ENCODE measurements at regions not wholly inside any gene's neighbourhood (a gene's known extent, or its start where the extent isn't known, plus 50 kb on each side); places are given as distances from the start of the nearest gene placed in this dataset.

DNA sequence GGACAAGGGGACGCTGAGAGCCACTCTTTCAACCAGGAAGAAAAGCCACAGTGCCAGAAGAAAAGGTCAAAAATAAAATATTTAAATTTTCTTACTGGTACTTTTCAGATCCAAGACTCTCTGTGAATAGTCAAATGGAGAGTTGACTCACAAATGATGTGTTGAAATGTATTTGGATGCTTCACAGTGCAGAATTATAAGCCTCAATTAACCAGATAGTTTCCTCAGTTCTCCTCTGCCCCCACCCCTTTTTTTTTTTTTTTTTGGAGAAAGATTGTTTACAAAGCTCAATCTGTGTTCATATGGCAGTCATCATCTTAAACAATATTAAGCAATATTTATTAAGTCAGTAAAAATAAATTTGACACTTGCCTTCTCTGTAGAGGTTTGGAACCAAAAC is 470.8 kb downstream of the FGF9 start:
- DNase-seq: no peak

DNA sequence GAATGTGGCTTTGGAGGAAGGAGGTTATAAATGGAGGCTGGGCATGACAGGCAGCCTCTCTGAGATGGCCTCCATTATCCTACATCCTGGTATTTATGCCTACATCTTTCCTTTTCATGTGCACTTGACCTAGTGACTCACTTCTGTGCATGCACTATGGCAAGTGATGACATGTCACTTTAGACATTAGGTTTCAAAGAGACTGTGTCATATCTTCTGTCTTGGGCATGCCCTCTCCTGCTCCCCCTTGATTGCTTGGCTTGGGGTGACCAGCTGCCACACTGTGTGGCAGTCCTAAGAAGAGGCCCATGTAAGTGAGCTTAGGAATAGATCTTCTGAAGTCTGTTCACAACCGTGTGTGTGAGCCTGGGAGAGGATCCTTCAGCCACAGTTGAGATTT is 472.8 kb downstream of the FGF9 start:
- no peak for DNase-seq

DNA sequence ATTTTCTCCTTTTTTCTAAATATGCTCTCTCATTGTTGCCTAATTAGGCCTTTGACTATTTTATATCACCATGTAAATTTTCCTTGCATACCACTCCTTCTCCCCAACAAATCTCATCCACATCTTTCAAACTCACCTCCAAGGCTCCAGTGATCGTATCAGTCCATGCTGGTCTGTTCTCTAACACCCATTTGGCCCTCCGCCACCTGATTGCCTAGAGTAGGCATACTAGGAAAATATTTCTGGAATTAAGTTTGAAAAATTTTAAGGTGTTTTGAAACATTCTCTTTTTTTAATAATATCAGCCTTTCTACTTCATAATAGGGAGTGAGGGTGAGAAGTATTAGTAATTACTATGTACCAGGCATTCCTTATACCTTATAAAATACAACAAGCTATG is 473.9 kb downstream of the FGF9 start:
- DNase-seq: no peak

DNA sequence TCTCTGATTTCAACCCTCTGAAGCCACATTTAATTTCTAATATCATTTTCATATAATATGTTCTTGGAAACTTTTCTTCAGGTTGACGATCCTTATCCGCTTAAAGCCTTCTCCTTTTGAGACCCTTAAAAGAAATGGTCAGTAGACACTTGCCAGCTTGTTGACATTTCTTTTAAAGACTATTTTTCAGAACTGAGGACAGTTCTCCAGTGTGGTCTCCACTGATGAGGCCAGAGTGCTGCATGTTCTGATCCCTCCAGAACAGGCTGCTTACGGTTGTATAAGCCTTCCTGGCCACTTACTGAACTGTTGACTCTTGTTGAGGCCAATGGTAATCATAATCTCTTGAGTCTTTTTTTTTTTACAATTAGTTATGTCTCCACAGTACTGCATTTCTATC is 477.3 kb downstream of the FGF9 start:
- no peak for DNase-seq

DNA sequence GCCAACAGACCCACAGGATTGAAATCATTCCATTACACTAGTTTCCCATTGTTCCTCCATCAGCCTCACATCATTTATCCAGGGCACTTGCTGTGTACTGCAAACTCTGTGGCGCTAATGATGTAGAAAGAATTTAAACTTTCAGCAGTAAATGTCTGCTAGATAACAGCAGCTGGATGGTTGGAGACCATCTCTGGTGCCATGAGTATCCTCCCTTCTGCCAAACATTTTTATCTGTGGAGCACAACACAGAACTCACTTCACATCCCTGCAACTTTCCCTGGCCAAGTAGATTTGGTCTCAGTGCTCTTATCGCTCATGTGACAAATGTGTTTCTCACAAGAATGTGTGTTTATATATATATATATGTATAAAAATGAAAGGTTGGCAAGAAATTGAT is 481.9 kb downstream of the FGF9 start:
- no peak for DNase-seq

DNA sequence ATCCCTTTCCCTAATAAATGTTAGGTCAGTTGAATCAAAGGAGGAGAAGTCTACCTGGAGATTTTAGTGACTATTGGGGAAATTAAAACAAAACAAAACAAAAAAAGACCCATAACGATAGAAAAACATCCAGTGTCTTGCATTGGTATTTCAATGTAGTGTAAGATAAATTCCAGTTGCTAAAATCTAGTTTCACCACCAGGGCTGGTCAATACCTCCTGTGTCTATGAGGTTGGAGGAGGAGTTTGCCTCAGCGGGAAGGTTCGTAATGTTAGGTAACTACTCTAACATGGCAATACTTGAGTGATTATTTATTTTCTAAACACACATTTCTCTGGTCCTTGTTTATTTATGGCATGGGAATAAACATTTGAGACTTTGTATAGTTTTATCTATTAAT is 483.2 kb downstream of the FGF9 start:
- no peak for DNase-seq

DNA sequence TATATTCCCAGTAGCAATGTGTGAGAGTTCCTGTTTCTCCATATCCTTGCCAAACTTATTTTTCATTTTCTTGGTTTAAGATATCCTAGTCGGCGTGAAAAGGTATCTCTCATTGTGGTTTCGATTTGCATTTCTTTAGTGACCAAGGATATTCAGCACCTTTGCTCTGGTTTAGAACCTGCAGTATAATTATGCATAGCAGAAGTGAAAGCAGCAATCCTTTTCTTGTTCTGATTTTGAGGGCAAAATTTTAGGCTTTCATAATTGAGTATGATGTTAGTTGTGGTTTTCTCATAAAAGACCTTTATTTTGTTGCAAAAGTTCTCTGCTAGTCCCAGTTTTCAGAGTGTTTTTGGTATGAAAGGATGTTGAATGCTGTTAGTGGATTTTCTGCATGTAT is 491.0 kb downstream of the FGF9 start:
- no peak for DNase-seq

DNA sequence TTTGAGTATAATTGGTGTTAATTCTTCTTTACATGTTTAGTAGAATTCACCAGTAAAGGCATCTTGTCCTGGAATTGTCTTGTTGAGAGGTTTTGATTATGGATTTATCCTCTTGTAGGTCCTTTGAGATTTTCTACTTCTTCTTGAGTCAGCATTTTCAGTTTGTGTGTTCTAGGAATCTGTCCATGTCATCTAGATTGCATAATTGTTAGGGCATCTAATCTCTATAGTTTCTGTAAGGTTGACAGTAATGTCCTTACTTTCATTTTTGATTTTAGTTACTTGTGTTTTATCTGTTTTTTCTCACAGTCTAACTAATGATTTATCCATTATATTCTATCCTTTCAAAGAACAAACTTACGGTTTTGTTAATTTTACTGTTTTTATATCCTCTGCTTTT is 492.0 kb downstream of the FGF9 start:
- no peak for DNase-seq

DNA sequence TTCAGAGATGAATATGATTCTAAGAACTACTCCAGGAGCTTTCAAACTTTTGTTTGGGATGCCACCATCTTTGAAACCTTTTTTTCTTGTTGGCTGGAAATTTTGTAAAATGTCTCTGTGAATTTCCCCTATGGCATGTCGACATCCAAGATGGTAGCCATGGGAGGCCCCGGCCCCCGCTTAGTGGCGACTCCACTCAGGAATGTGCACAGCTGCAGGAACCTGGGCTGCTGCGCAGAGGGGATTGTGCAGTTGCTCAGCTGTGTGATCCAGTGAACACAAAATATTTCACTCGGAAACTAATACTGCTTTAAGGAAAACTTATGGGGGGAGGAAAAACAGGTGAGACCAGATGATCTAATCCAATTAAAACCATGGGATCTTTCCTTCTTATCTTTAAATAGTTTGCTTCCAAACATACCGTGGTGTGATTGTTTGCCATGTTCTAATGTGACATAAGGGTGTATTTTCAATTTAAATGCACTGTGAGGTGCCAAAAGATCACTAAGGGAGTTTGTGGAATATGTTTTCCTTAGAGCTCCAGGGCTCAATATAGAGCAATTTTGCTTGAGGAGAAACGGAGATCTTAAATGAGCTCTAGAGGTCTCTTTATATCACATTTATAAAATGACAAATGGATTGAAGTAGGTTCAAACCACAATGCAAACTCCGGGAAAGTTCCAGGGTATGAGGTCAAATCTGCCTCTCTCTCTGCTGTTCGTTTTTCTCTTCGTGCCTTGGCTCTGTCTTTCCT is 497.7 kb downstream of the FGF9 start:
- no peak for DNase-seq

DNA sequence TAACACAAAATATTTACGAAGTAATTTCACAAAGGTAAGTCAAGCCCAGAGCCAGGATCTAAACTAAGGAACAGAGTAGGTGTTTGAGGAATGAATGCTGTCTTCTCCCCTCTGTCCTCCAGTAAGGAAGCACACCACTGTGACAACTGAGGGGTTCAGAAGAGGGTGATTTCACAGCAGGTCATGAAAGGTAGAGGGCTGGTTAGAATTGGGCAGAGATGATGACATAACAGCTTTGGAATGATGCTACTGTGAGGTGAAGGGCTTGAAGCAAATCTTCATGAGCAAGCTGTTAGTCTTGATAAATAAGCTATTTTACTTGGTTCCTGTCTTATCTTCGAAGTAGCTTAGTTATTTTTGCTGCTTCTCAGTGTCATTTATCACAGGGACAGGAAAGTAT is 498.6 kb downstream of the FGF9 start:
- no peak for DNase-seq

DNA sequence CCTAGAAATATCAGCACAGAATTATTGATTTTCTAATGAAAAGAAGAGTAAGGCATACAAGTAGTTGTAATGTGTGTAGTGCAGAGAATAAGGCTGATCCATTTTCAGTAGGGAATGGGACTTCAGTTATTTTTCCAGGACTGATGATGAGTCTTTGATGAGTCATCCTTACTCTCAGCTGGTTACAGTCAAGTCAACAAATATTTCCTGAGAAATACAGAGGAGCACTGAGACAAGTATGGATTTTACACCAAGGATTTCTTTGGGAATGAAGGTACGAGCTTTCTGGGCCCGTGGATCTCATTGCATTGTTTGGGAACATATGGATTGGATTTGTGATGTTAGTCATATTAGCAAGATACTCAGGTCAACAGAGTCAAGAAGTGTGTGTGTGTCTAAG is 502.7 kb downstream of the FGF9 start:
- DNase-seq: no peak

DNA sequence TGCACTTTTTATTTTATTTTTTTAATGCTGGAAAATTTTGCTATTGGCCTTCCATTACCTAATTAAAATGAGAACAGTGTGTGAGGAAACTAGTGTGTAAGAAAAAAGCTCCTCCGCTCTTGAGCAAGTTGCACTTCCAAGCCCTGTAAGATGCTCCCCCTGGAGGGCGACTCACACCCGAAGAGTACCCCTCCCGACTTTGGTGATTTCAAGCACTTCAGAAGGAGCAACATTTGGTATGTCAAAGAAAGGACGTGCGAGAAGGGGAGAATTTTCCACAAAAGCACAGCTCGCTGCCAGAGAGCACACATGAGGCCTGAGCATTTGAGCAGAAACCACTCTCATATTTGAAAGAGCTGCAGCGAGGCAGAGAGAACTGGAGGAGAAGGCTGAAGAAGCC is 504.4 kb downstream of the FGF9 start:
- no peak for DNase-seq

DNA sequence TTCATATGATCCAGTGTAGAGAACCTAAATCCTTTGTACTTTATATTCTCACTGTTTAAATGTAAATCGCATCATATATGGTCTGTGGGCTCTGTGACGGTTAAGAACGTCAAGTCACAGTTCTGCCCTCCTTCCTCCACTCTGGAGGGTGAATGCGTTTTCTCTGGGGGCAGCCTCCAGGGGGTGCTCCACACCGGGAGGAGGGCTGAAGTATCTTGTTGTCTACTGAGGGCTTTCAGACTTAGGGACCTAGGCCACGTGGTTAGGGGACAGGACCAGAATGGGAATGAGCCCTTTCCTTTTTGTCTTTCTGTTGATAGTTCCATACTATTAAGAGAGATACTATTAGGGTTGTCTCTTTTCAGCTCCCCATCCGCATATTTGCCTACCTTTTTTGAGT is 504.9 kb downstream of the FGF9 start:
- no peak for DNase-seq

DNA sequence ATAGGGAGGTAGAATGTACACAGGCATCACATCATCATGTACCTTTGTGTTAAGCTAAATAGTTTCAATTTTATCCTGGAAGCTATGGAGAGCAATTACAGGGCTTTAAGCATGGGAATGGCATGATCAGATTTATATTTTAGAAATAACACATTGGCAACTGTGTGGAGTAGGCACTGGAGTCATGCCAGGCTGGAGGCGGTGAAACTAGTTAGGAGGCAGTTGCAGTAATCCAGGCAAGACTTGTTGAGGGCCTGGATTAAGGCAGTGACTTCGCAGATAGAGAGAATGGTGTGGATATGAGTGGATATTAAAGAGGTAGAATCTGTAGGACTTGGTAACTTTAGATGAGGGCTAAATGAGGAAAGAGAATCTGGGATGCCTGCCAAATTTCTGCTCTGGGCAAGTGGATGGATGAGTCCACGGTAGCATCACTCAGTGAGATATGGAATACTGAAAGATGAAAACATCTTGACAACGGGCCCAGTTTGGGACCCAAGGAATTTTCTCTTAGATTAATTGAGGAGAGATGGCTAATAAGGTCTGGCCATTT is 506.2 kb downstream of the FGF9 start:
- DNase-seq: no peak

DNA sequence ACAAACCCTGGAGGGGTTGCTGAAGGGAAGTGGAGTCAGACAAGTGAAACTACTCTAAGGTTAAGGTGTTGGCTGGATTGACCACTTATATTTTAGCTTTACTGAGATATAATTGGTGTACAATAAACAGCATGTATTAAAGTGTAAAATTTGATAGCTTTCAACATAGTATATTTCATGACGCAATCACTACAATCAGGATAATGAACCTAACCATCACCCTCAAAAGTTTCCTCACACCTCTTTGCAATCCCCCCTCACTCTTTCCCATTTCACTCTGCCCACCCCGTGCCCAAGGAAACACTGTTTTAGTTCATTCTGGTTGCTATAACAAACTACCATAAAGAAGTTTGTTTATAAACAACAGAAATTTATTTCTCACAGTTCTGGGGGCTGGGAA is 508.0 kb downstream of the FGF9 start:
- DNase-seq: no peak

DNA sequence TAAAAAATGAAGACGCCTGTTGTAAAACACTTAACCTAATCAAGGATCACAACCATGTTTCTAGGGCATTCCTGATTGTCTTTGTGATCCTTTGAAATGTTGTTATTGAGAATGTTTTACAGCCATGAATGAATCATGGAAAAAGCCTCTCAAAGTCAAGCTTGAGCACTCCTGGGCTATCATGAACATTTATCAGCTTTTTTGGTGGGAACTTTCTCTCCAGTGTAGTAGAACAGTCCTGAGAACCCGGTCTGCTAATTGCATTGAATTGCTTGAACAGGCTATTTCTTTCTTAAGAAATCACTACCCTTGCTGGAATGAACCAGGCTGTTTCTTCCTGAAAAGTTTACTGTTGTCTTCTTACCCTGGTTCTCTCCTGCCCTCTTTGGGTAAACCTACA is 516.5 kb downstream of the FGF9 start:
- DNase-seq: no peak

DNA sequence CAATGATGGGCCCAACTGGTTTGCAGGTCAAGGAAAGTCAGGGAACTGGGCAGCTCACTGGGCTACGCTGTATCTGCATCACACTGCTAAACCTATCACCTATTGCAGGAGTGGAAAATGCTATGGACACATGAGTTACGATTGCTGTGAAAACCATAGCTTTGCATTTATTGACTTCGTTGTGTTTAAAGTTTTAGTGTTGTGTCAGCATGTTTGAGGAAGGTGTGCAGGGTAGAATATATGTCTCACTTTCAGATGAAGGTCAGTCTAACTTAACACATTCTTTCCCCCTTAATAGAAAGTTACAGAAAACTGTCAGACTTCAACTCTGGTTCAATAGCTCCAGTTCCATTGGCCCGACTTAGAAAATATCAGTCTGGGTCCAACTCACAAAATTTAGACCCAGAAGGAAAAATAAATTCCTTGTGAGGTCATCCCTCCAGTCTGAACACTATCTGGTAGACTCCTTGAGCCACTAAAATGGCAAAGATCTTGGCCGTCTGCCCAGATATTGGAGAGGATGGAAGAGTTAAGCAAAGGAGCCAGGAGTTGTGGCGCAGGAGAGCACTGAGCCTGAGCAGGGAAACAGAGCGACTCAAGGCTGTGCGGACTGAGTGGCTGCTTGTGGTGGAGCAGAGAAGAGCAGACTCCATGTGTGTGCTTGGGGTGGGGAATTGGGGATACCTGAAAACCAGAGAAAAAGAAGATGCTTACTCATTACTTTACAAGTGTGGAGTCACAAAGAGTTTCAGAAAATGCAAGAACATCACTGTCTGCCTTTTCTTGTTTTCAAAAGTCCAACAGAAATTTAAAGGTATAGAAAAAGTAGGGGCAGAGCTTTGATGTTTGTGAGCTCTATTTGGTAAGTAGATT is 518.5 kb downstream of the FGF9 start:
- no peak for DNase-seq

DNA sequence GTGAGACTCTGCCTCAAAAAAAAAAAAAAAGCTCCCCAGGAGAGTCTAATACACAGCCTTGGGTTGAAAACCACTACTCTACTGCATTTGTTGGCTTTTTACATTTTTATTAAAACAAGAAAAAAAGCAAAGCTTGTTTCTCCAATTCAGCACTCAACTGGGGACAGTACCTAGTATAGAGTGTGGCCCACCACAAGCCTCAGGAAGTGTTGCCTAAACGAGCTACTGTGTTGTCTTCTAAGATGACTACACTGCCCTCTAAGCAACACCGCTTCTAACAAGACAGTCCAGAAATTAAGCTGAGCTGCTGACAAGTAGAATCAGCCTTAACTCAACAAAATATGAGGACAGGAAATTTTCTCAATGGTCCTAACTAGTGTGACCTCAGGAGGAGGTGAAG is 522.2 kb downstream of the FGF9 start:
- no peak for DNase-seq

DNA sequence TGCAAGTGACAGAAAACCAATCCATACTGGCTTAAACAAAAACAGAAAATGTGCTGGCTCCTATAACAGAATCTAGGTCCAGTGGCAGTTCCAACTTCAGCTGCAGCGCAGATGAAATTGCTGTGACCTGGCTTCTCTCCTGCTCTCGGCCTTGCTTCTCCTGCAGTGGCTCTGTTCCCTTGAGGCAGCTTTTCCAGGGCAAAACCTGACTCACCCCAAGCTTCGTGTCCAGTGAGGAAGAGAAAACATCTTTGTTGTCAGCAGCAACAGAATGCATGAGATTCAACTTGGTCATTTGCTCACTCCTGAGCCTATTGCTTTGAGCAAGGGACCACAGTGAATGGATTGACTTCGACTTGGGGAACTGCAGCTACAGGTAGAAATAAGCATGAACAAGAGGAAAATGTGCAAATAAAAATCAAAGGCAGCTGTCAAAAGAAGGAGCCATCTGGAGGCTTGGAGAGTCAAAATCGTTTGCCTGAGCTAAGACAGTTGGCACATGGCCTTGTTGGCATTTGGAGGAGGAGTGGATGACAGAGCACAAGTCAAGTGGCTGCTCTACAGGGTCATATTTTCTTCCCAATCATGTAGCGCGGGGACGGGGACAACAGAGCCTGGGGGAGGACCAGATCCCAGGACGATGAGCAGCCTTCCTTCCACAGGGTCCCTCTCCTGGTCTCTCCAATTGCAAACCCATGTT is 523.4 kb downstream of the FGF9 start:
- DNase-seq: no peak

DNA sequence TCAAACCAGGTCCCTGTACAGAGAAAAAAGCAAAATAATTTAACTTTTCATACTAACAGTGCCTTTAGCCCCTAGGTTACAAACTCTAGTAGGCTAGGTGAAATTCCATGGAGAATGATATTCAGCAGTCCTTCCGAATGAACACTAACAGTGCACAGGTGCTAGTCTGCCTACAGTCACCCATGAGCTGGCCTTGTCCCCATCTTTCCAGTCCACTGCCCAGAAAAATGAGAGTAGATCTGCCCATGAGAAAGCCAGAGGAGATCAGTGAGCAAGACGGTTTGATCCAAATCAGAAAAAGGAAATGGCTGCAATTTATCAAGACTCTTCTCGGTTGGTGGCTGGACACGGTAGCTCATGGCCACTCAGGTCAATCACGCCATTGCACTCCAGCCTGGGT is 524.9 kb downstream of the FGF9 start:
- DNase-seq: no peak

DNA sequence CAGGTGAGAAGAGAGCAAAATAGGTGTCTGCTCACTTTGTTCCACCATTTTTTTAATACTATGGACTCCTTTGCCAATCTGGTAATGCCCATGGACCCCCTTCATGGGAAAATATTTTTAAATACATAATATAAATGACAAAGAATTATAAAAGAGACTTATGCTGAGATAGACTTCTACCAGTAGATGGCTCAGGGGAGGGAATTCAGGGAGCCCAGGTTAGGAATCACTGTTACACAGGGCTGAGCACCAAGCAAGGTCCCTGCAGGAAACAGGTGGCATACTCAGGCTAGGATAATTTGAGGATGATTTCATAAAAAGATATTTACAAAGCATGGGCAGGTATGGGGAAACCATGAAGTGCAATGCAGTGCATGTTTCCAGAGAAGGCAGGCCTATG is 525.9 kb downstream of the FGF9 start:
- DNase-seq: no peak

DNA sequence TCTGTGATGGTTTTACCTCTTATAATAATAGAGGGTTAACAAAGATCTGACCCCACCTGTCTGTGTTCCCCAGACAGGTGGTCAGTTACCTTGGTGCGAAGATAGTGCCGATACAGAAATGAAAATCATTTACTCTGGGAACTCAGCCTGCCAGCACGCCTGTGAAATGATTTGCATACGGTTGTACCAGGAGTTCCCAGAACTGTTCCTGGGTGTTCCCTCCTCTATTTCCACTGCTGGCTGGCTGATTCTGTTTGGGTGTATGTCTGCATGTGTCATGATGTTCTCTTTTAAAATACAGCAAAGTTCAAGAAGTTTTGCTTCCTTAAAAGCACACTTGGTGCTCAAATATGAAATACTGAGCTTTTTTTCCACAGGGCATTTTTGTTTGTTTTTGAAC is 527.1 kb downstream of the FGF9 start:
- no peak for DNase-seq

DNA sequence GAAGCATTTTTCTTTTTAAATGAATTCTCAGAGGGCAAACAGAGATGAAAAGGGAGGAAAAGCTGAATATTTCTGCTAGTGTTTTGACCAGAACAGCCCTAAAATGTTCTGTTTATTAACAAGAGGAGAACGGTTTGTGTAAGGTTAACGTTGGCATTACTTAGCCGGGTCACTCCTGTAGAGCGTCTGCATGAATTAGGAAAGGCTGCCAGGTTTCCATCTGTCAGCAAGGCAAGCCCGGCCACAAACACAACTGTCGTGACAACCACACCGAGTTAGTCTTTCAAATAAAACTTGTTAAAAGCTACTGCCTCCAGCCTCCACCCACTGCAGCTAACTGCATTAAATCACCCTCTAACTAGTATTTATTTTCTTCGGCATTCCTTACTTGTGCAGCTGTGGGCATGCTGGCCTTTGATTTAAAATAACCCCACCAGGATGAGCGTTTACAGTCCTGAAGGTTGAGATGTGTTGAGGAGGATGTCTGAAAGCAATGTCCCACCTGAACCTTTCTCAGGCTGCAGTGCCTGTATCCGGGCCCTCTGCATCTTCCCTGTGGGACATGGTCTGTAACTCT is 527.9 kb downstream of the FGF9 start:
- no peak for DNase-seq

All from NK-92 treated with Interleukin-12 subunit alpha and Interleukin-12 subunit beta, amount 100 ng/mL, for 24 hours (cell line).